ENCODE measurements at regions not wholly inside any gene's neighbourhood (a gene's known extent, or its start where the extent isn't known, plus 50 kb on each side); places are given as distances from the start of the nearest gene placed in this dataset.

DNA sequence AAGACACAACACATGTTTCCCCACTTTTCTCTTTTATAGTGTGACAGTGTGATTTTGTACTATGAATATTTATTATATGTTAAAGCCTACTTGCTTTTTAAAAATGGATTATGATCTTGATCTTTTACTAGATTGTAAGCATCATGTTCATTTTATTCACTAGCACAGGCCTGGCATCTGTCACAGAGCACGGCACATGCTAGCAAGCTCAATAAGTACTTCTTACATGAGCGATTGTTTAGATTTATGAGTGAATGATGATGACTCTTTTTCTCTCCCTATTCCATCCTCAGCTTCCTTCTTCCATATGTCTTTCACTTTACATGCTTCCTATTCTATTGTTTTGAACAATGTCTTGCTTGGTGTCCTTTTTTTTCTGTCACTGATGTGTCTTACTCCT lies 1454.1 kb downstream of the MRPL39 start:
- Histone ChIP-seq H3K4me1 (no peaks in the 10 kb centered on the region), H3K27ac (replicated peaks) (no peak overlapping the region), H3K27me3 (ENCODE audit: low read depth) (no peaks in the 10 kb centered on the region), H3K4me3 (no peak overlapping the region), H3K9me3 (replicated peaks) (no peaks in the 10 kb centered on the region), H3K36me3 (no peaks in the 10 kb centered on the region)
- no peak for DNase-seq
- TF ChIP-seq, protein P1, sequence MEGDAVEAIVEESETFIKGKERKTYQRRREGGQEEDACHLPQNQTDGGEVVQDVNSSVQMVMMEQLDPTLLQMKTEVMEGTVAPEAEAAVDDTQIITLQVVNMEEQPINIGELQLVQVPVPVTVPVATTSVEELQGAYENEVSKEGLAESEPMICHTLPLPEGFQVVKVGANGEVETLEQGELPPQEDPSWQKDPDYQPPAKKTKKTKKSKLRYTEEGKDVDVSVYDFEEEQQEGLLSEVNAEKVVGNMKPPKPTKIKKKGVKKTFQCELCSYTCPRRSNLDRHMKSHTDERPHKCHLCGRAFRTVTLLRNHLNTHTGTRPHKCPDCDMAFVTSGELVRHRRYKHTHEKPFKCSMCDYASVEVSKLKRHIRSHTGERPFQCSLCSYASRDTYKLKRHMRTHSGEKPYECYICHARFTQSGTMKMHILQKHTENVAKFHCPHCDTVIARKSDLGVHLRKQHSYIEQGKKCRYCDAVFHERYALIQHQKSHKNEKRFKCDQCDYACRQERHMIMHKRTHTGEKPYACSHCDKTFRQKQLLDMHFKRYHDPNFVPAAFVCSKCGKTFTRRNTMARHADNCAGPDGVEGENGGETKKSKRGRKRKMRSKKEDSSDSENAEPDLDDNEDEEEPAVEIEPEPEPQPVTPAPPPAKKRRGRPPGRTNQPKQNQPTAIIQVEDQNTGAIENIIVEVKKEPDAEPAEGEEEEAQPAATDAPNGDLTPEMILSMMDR (IDR thresholded peaks at IDR 0.05; ENCODE audit: borderline replicate concordance), result no peak
- intact Hi-C loops (cut with micrococcal nuclease), result no loop called here

DNA sequence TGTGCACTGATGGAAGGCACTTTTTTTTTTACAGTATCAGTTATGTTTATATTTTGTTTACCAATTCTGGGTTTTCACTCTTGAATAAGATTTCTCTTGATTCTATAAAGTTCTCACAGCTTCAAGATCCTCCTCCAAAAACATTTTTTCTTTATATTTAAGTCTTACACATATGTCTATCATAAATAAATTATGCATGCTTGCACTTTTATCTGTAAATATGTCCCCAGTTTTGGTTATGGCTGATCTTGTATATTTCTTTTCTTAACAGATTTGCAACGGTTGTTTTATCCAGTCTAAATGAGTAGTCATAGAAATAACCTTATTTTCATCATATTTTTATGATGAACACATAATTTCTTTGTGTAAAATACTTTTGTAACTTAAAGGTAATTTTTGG lies 1456.5 kb downstream of the MRPL39 start:
- DNase-seq, result no peak
- Histone ChIP-seq H3K4me1 (no peaks in the 10 kb centered on the region), H3K36me3 (no peaks in the 10 kb centered on the region), H3K27ac (replicated peaks) (no peak overlapping the region), H3K9me3 (replicated peaks) (no peaks in the 10 kb centered on the region), H3K4me3 (no peak overlapping the region), H3K27me3 (ENCODE audit: low read depth) (no peaks in the 10 kb centered on the region)
- intact Hi-C loops (cut with micrococcal nuclease), result no loop called here
- TF ChIP-seq, protein P1 (IDR thresholded peaks at IDR 0.05; ENCODE audit: borderline replicate concordance), result no peak

DNA sequence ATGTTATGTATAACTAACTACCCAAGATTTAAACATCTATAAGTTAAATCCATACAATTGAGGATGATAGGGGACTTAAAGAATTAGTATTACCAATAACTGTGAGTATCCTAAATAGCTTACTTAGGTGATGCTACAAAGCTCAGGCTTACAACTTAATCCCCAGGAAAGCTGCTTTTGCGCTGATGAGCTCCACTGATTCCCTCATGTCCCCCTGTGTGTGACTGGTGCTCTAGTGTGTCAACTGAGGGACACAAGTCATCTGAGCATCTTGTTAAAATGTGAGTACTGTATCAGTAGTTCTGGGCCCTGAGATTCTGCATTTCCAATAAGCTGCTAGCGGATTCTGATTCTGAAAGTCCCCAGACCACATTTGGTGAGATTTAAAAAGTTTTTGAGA lies 1458.8 kb downstream of the MRPL39 start:
- H3K27me3 ChIP-seq (ENCODE audit: low read depth), result no peaks in the 10 kb centered on the region
- TF ChIP-seq, protein P1 (IDR thresholded peaks at IDR 0.05; ENCODE audit: borderline replicate concordance), result no peak
- no peaks in the 10 kb centered on the region for H3K9me3 ChIP-seq (replicated peaks)
- DNase-seq, result no peak
- H3K27ac ChIP-seq (replicated peaks), result no peak overlapping the region
- intact Hi-C loops (cut with micrococcal nuclease), result no loop called here
- no peaks in the 10 kb centered on the region for H3K4me1 ChIP-seq
- no peak overlapping the region for H3K4me3 ChIP-seq
- H3K36me3 ChIP-seq, result no peaks in the 10 kb centered on the region

GRCh38 chr21:24147674-24148073 lies 1459.6 kb downstream of the MRPL39 start:
- no peak for DNase-seq
- TF ChIP-seq, protein P1 (IDR thresholded peaks at IDR 0.05; ENCODE audit: borderline replicate concordance), result no peak

DNA sequence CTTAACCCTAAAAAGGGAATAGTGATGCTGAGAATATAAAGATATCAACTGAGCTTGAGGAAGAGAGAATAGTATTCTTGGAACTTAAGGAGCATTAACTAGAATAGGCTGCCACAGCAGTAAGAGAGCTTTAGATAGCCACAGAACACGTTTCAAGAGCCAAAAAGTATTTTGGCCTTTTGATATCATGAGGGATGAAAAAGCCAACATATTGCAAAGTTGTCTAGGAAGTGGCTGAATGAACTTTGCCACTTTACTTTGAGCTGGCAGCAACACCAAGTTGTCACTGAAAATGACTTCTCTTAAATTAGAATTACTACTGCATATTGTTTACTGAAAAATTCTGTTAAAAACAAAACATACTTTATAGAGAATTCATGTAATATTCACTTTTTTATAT lies 1476.2 kb downstream of the MRPL39 start:
- Histone ChIP-seq H3K9me3 (replicated peaks) (no peaks in the 10 kb centered on the region), H3K36me3 (no peaks in the 10 kb centered on the region), H3K4me1 (no peaks in the 10 kb centered on the region), H3K27me3 (ENCODE audit: low read depth) (no peaks in the 10 kb centered on the region), H3K4me3 (no peak overlapping the region), H3K27ac (replicated peaks) (no peak overlapping the region)
- intact Hi-C loops (cut with micrococcal nuclease), result no loop called here
- no peak for DNase-seq
- TF ChIP-seq, protein P1 (IDR thresholded peaks at IDR 0.05; ENCODE audit: borderline replicate concordance), result no peak

More at GRCh38 chr21:24147674-24148073, 1459.6 kb downstream of the MRPL39 start:
- Histone ChIP-seq H3K36me3 (no peaks in the 10 kb centered on the region), H3K9me3 (replicated peaks) (no peaks in the 10 kb centered on the region), H3K4me1 (no peaks in the 10 kb centered on the region), H3K27ac (replicated peaks) (no peak overlapping the region), H3K4me3 (no peak overlapping the region), H3K27me3 (ENCODE audit: low read depth) (no peaks in the 10 kb centered on the region)
- intact Hi-C loops (cut with micrococcal nuclease), result no loop called here

GRCh38 chr21:24127651-24128050 lies 1479.6 kb downstream of the MRPL39 start:
- H3K9me3 ChIP-seq (replicated peaks), result no peaks in the 10 kb centered on the region
- H3K36me3 ChIP-seq, result no peaks in the 10 kb centered on the region
- H3K4me1 ChIP-seq, result no peaks in the 10 kb centered on the region
- intact Hi-C loops (cut with micrococcal nuclease), result no loop called here
- no peaks in the 10 kb centered on the region for H3K27me3 ChIP-seq (ENCODE audit: low read depth)
- DNase-seq, result no peak
- TF ChIP-seq, protein P1 (IDR thresholded peaks at IDR 0.05; ENCODE audit: borderline replicate concordance), result no peak
- H3K4me3 ChIP-seq, result no peak overlapping the region
- no peak overlapping the region for H3K27ac ChIP-seq (replicated peaks)

All from left ventricle myocardium inferior (tissue), 1 donor.